GM18498 (cell line): ENCODE measurements at regions not wholly inside any gene's neighbourhood (a gene's known extent, or its start where the extent isn't known, plus 50 kb on each side); places are given as distances from the start of the nearest gene placed in this dataset.
A peak's percentile ranks its signal among the peaks of the same experiment; 100 is the strongest.
"Not testable (repeated sequence)": the region's sequence is repeated elsewhere in the genome, so short reads cannot be mapped to it uniquely, and the experiment has no call there.

ENCODE experiments used
- ATAC-seq: cut with Tn5 transposase; IDR thresholded peaks from one replicate; pipeline ENCODE4 v1.9.1; 2021; ENCODE audit warnings: mild to moderate bottlenecking, moderate library complexity; ENCODE audit not compliant: unreplicated experiment

- no peak for ATAC-seq
Measured at GRCh38 chr5:154593071-154593470, 115.0 kb upstream of the HAND1 start.

- no peak for ATAC-seq
Measured at GRCh38 chr5:154590093-154590724, 112.2 kb upstream of the HAND1 start.

GRCh38 chr5:154589511-154589910 is 111.5 kb upstream of the HAND1 start:
- no peak for ATAC-seq

- ATAC-seq: not testable (repeated sequence)
Measured at GRCh38 chr5:154588833-154589425, 110.9 kb upstream of the HAND1 start.

GRCh38 chr5:154588091-154588774 is 110.2 kb upstream of the HAND1 start:
- no peak for ATAC-seq

- ATAC-seq: no peak
Measured at GRCh38 chr5:154587123-154588026, 109.3 kb upstream of the HAND1 start.

- no peak for ATAC-seq
Measured at GRCh38 chr5:154583671-154584177, 105.7 kb upstream of the HAND1 start.

- no peak for ATAC-seq
Measured at GRCh38 chr5:154580422-154580821, 102.4 kb upstream of the HAND1 start.

GRCh38 chr5:154577416-154577815 is 99.4 kb upstream of the HAND1 start:
- ATAC-seq: no peak

GRCh38 chr5:154576429-154576806 is 98.4 kb upstream of the HAND1 start:
- ATAC-seq: no peak

- peak; percentile 93 for ATAC-seq
Measured at GRCh38 chr5:154575546-154576428, 97.8 kb upstream of the HAND1 start.

- ATAC-seq: no peak
Measured at GRCh38 chr5:154573011-154573410, 95.0 kb upstream of the HAND1 start.

- no peak for ATAC-seq
Measured at GRCh38 chr5:154571325-154572035, 93.5 kb upstream of the HAND1 start.

GRCh38 chr5:154570572-154571324 is 92.7 kb upstream of the HAND1 start:
- ATAC-seq: no peak

- ATAC-seq: no peak
Measured at GRCh38 chr5:154568589-154568988, 90.6 kb upstream of the HAND1 start.

- ATAC-seq: no peak
Measured at GRCh38 chr5:154567155-154567554, 89.1 kb upstream of the HAND1 start.

- no peak for ATAC-seq
Measured at GRCh38 chr5:154566146-154566680, 88.2 kb upstream of the HAND1 start.

GRCh38 chr5:154565123-154565522 is 87.1 kb upstream of the HAND1 start:
- ATAC-seq: no peak
